ENCODE measurements at regions not wholly inside any gene's neighbourhood (a gene's known extent, or its start where the extent isn't known, plus 50 kb on each side); places are given as distances from the start of the nearest gene placed in this dataset.

DNA sequence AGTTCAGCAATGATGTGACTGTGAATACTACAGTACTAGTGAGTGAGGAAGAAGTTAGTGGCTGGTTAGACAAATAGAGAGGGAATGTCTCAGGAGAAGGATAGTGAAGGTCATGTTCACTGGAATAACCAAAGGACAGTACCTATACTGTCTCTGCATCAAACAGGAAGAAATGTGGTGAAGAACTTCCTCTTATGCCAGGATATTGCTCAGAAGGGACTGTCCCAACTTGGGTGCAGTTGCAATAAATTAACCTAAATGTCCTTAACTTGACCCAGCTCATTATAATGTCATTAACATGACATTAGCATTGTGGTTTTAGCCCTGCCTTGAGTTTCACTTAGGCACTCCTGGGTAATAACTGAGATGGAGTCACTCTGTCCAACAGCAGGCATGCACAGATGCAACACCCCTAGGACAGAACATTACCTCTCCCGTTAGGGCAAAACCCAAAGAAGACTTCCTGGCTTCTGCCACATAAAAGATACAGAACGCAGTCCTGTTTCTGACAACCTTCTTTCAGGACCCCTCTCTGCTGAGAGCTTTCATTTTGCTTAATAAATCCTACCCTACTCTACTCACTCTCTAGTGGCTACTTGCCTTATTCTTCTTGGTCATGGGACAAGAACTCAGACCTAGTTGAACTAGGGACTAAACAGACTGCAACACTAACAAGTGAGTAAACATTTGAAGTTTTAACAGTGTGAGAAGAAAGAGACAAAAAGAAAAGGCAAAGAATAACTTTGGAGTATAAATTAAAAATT is 1591.6 kb upstream of the MIR17HG start:
- no peak for DNase-seq

DNA sequence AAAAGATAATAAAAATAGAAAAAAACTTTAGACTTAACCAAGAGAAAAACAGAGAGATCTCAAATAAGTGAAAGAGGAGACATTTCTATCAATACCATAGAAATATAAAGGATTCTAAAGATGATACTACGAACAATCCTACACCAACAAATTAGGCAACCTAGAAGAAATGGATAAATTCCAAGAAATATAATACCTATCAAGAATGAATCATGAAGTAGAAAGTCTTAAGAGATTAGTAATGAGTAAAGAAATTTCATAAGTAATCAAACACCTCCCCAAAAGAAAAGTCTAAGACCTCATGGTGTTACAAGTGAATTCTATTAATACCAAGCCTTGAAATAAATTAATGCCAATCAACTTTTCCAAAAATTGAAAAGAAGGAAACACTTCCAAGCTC is 1584.5 kb upstream of the MIR17HG start:
- DNase-seq: no peak

DNA sequence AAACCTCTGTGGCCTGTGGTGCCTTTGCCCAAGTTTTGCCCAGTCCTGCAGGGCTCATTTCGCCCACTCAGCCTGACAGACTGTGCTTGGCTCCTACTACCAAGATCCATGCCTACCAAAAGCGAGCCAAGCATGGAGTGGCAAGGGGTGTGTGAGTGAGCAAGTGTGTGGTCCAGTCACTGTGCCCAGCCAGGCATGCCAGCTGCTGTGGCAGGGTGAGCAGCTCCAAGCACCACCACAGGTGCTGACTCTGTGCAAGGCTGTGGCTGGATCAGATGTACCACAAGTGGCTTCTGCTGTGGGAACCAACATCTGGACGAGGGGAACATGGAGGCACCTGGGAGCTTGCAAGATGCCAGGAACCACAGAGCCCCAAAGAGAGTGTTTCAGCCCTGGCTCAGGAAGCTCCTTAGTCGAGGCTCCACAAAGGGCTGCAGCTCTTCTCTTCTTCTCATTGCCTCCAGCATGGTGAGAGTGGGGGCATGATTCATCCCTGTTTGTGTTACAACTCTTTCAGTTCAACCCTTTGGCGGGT is 1564.2 kb upstream of the MIR17HG start:
- no peak for DNase-seq

DNA sequence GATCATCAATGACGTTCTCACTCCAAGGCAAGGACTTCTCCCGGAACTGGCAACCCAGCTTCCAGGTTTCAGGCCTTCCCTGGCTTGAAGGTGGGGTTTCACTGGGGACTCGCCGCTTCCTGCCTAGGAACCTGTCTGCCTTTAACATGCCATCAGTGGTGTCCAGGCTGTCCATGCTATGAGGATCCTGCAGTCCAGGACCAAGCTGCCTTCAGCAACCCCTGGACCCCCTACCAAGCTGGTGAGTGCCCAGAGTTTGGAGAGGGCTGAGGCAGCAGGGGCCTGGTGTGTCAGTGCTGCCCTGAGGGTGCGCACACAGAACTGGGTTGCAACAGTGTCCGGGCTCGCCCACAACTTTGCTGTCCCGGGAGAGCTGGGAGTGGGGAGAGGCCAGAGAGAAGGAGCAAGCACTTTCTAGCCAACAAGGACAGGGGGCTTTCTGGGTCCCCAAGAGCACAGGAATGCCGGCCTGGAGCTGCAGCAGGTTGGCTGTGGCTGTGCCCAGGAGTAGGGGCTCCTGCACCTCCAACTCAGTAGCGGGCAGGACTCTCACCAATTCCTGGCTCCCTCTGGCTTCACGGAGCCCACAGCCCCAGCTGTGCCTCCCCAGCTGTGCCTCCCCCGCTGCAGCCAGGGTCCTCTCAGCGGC is 1563.2 kb upstream of the MIR17HG start:
- DNase-seq: no peak

DNA sequence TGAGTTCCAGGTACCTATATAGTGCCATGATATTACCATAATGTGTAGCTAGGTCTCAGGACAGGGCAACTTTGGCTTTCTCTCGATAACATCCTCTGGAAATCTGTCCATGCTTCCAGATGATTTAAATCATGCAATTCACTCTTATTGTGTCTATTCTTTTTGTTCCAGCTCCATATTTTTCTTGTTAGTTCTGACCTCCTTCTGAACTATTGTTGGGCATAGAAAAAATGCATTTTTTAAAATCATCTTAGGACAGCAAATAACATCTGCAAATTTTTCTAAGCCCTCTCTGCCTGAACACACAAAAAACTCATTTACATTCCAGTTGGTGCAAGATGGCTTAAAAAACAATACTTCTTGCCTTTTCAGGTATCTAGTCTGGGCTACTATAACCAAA is 1561.0 kb upstream of the MIR17HG start:
- DNase-seq: no peak

DNA sequence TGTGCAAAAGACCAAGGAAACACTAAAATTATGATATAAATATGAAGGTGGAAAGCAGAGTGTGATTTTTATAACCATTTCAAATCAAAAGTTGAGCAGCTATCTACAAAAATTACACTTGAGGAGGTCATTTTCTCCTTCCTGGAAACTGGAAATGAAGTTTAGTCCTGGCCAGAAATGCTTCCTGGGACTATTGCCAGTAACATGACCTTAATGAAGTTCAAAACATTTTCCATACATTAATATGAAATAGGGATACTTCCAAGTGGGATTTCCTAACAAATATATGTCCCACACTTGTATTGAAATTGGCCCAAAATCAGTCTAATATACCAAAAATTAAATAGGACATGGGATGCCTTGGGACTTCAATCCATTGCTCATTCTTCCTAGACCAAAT is 1556.8 kb upstream of the MIR17HG start:
- no peak for DNase-seq

DNA sequence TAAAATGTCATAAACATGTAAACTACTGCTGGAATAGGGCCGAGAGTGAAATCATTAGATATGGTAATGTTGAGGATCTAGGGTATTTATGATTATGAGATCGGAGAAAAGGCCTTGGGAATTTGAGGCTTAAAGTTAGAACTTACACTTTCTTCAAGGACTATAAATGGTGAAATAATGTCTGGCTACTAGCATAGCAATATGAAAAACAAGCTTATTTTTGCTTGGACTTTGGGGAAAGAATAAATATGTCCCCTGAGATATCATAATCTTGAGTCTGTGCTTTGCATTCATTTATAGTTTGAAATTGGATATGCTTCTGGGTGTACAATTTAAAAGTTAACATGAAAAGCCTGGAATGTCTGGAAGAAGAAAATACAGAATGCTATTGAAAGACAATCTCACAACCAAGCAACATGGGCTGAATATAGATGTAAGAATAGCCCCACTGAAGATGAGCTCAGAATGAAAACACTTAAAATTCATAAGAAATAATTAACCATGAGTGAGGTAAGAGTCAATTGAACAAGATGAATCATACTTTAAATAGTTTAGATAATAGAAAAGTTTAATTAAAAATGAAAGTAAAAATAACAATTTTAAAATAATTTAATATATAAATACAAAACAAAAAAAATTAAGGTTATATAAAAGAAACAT is 1555.4 kb upstream of the MIR17HG start:
- DNase-seq: no peak

DNA sequence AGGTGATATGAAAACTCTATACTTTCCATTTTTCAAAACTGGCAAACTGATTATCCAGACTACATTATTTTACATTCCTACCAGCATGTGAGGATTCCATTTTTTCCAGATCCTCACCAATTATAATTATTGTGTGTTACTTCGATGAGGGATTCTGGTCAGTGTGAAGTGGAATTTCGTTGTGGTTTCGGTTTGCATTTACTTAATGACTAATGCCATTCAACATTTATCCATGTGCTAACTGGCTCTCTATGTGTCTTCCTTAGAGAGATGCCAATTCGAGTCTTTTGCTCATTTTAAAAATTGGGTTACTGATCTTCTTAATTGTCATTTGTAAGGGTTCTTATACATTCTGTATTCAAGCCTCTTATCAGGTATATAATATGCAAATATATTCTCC is 1551.3 kb upstream of the MIR17HG start:
- no peak for DNase-seq

DNA sequence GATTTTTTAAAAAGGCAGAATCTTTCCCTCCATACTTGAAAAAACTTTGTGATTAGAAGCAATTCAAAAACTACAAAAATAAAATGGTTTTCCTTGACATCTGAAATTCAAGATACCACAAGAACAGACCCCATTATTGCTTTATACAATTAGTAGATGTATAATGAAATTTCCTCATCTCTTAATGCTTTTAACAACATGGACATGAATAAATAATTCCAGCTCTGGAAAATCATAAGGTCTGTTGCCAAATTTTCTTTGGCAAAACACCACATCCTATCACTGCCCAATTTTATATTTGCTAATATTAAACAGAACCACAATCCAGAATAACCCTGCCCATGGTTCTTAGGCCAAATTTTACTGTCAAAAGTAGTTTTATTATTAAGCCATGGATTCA is 1543.6 kb upstream of the MIR17HG start:
- no peak for DNase-seq

DNA sequence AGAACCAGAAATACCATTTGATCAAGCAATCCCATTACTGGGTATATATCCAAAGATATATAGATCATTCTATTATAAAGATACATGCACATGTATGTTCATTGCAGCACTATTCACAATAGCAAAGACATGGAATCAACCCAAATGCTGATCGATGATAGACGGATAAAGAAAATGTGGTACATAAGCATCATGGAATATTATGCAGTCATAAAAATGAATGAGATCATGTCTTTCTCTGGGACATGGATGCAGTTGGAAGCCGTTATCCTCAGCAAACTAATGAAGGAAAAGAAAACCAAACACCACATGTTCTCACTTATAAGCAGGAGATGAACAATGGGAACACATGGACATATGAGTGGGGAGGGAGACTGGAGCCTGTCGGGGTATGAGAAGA is 1540.9 kb upstream of the MIR17HG start:
- no peak for DNase-seq

DNA sequence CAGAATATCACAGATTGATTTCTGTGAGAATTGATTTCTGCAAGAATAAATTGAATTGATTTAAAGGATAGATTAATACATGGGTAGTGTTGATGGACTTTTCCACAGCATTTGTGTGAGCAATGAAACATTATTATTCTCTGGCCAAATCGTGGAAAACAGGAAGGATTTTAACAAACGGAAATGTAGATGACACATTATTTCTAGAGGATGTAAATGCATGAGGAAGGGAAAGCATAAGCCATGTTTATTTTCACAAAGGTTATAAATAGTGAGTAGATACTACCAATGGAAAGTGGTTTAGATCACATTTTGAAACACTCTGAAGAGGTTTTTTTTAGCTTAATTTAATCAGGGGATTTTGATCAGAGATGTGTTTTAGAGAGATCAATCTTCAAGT is 1534.6 kb upstream of the MIR17HG start:
- no peak for DNase-seq

DNA sequence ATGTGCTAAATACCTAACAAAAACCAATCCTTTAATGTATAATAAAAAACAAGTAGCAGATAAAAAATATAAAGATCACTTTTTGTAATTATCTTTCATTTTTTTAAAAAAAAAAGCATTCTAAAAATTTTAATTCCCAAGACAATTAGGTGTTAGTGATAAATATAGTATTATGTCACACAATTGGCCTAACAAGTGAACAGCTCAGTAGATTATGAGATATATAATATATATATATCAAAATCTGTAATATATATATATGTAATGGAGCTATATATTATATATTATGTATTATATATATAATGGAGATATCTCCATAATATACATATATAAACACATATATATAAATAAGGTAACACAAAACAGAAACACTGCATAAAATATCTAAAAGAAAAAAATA is 1531.1 kb upstream of the MIR17HG start:
- DNase-seq: no peak

DNA sequence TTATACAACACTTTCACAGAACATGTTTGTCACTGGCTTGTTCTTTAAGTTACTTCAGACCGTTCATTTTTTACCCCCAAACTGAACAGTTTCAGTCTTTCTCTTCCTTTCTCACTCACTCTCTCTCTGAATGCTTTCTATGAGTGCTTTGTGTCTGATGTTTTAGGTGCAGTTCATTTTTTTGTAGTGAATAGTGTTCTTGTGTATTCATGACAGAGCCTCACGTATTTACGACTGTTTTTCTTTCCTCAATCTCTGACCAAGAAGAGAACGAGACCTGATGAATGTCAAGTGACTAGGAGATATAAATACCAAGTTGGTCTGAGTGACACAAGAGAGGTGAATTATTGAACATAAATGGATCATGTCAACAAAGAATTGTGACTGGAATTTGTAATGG is 1525.0 kb upstream of the MIR17HG start:
- no peak for DNase-seq

DNA sequence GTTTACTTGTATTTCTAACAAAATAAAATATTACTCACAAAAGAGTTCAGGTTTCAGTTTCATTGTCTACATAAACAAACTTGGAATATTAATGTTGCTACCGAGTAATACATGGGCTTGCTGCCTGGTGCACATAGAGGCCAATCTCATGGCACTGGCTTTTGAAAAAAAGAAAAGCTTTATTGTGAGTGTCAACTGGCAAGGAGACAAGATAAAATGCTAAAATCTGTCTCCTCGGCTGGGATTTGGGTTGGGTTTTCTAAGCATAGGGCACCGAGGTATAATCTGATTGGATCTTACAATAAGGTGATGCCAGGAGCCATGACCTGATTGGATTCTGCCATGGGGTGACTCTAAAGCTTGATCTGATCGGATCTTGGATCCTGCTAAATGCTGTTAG is 1519.9 kb upstream of the MIR17HG start:
- DNase-seq: no peak

DNA sequence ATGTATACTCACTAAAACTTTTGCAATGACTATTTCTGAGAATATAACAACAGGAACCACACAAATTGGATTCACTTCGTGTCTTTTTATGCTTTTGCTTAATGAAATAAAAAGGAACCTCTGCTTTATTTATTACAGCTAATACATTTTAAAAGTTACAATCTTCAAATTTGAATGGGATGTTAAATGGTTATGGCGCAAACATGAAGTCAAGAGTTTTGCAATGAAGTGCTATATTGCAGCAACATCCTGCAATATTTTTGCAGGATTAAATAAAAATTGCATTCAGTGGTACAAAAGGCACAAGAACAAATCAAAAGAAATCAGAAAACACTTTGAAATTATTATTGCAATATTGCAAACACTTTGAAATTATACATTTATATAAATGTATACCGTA is 1519.0 kb upstream of the MIR17HG start:
- DNase-seq: no peak

DNA sequence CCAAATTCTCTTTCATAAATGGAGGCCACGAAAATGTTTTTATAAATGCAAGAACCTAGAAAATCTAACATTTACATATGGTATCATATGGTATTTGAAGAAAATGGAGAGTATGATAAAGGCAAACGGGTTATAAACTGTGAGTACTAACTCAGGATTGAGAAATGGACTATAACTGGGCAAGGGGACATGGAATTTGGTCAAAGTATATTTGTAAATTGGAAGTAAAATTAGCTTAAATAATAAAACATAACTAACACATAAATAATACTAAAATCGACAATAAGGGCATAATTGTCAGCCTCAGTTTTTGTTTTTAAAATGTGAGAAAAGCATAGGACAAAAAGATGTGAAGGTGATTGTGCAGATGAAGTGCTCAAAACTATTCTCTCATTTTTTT is 1516.3 kb upstream of the MIR17HG start:
- no peak for DNase-seq

DNA sequence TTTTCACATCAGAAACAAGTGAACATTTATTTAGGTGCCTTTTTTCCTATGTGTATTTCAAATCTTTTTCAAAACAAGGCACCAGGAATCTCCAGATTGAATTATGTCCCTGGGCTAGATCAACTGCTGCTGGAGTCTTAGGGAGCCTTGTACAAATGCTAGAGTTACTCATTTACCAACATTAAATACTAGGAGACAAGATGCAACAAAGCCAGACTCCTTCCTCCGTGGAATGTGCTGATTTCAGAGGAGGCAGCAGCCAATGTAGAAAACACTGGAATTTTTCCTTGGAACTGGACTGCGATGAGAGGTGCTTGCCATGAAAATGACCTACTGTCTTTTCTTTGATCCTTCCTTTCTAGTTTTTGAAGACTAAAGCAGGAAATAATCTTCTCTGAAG is 1514.7 kb upstream of the MIR17HG start:
- DNase-seq: no peak

DNA sequence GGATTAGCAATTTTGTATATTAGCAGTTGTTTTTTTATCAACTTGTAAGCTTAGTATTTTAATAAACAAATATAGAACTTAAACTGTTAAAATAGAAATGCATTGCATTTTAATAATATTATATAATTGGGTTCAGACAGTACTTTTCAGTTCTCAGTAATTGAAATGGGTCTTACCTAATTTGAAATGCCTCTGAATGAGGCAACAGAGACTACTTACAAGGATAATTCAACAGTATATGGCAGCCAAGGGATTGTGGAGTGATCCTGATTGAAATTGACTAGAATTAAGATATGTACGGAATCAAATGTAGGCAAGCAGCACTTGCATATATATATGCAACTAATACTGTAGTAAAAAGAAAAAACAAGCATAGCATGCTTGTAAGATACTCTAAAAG is 1503.9 kb upstream of the MIR17HG start:
- no peak for DNase-seq

DNA sequence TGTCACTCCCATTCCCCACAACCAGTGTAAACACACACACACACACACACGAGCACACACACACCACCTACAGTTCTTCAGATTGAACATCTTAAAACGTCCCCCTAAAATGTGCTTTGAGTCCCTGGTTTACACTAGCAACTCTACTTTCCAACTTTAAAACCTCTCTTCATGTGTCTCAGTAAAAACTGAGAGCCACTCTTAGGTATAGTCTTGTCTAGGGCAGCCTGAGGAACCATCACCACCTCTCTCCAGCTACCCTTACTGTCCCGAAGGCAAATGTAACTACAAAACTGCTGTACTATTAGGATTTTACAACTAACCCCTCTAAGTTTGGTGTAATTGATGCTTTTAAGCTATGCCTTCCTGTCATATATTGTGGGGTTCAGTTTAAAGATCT is 1501.6 kb upstream of the MIR17HG start:
- no peak for DNase-seq

DNA sequence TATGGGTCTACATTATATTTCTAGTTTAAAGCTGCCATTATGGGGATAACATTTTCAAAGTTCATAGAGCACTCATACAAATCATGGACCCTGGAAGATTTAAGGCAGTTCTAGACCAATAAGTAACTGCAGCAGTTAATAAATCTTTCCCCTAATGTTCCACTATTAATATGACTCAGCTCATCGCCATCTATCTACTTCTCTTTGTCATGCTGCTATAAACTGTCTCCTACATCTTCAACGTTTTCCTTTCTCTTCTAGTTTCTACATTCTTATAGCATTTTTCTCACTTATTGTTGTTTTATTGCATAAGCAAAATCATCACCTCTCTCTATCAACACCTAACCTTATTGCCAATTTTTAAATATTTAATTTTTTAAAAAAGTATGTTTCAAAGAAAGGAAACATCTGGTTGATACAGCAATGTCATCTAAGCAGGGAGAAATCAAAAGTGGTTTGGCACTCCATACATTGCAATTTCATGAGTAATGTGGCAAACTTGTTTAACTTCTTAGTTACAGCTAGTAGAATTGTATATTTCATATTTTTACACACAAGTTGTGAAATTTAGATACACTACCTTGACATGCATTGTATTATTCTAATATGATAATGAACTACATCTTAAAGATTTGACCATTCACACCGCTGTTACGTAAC is 1500.4 kb upstream of the MIR17HG start:
- DNase-seq: no peak

DNA sequence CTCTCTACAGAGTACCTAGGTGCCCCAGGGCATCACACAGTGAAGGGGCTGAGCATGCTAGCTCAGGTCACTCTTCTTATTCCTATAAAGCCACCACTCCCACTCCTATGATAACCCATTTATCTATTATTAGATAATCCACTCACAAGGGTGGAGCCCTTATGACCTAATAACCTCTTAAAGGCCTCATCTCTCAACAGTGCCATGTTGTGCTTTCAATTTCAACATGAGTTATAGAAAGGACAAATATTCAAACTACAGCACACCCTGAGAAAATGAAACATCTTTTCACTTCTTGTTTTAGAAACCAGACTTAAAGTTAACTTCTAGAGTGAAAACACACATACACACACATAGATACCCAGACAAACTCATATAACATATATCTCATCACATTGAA is 1494.9 kb upstream of the MIR17HG start:
- DNase-seq: no peak

DNA sequence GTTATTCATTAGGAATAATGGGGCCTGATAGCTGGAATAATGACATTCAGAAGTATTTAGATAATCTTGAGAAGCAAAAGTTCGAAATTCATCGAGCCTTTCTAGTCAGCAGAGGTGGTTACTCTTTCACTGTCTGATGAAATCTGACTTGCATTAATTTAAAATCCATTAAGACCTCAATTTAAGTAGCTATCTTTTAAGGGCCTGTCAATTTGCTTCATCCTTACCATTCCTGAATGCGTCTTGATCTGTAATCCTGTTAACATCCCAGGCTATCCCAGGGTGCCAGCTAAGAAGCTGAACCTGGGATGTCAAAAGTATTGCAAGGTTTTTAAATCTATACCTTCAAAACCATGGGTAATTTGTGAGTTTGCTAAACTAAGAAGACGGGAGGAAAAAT is 1491.0 kb upstream of the MIR17HG start:
- no peak for DNase-seq

DNA sequence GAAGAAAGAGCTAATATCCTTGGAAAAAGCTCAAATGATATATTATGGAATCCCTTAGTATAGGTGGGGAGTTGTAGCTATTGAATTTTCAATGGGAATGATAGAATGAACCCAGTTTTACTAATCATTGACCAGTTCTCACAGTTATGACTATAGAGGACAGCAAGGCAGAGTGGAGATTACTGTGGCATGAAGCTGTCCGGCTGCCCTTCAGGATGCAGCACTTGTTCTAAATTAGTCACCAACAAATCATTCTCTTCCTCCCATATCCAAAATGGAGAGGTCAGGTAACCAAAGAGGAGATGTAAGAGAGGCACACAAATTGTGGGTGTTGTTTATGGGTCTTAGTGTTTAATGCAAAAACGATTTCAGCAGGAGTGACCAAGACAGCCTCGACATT is 1490.0 kb upstream of the MIR17HG start:
- DNase-seq: no peak

Measured in GDM1 (cell line).